ENCODE measurements at regions not wholly inside any gene's neighbourhood (a gene's known extent, or its start where the extent isn't known, plus 50 kb on each side); places are given as distances from the start of the nearest gene placed in this dataset.

- no peak overlapping the region for H3K27ac Mint-ChIP-seq
- H3K4me1 Mint-ChIP-seq = no peaks in the 10 kb centered on the region
- no peaks in the 10 kb centered on the region for H3K9me3 Mint-ChIP-seq (ENCODE audit: insufficient read depth)
- no peaks in the 10 kb centered on the region for H3K27me3 Mint-ChIP-seq
- Histone ChIP-seq H3K9ac (ENCODE audit: low read length) (no peak overlapping the region), H4K20me1 (ENCODE audit: control insufficient read depth, insufficient read depth, low read length, poor library complexity, severe bottlenecking) (no peaks in the 10 kb centered on the region), H3K4me2 (replicated peaks; ENCODE audit: low read depth, low read length, poor library complexity, severe bottlenecking) (no peak overlapping the region), H3K36me3 (replicated peaks in 1 of 2; ENCODE audit: control extremely low read depth in 1 of 2, control insufficient read depth in 1 of 2, extremely low read depth in 1 of 2, insufficient read depth in 2 of 2, low read length in 1 of 2) (no peaks in the 10 kb centered on the region), H3K4me3 (ENCODE audit: control extremely low read depth in 1 of 5, extremely low read depth in 1 of 5, insufficient read depth in 1 of 5, low read depth in 2 of 5, low read length in 4 of 5) (no peak overlapping the region), H3K79me2 (ENCODE audit: control insufficient read depth, insufficient read depth, low read length) (no peaks in the 10 kb centered on the region), H2AFZ (ENCODE audit: insufficient read depth, low read depth, low read length, poor library complexity, severe bottlenecking) (no peak overlapping the region), H3K4me1 (ENCODE audit: control insufficient read depth in 2 of 2, insufficient read depth in 2 of 2, low read length in 2 of 2) (no peaks in the 10 kb centered on the region), H3K27ac (ENCODE audit: low read length in 2 of 2) (no peak overlapping the region), H3K9me3 (ENCODE audit: control extremely low read depth in 1 of 3, control insufficient read depth in 2 of 3, insufficient read depth in 1 of 3, low read length in 2 of 3) (peaks cover 0 to 12% (median 2%) of the 10 kb centered on the region in 3 donors), H3K27me3 (replicated peaks in 1 of 4; ENCODE audit: control extremely low read depth in 1 of 4, control insufficient read depth in 3 of 4, insufficient read depth in 4 of 4, low read length in 3 of 4) (no peaks in the 10 kb centered on the region)
- ChIA-PET CTCF (no interaction called here), POLR2A (no interaction called here)
- ATAC-seq (ENCODE audit: low read depth) (no peak), DNase-seq (no peak)
- WGBS (ENCODE audit: insufficient coverage) = no CpG with 5 or more reads among the region's 2 CpGs
- H3K4me3 Mint-ChIP-seq = no peak overlapping the region
- no peak for TF ChIP-seq EZH2 (IDR thresholded peaks at IDR 0.05; ENCODE audit: borderline replicate concordance, insufficient read depth, low read depth, low read length, poor library complexity, severe bottlenecking)
- TF ChIP-seq, protein P1, sequence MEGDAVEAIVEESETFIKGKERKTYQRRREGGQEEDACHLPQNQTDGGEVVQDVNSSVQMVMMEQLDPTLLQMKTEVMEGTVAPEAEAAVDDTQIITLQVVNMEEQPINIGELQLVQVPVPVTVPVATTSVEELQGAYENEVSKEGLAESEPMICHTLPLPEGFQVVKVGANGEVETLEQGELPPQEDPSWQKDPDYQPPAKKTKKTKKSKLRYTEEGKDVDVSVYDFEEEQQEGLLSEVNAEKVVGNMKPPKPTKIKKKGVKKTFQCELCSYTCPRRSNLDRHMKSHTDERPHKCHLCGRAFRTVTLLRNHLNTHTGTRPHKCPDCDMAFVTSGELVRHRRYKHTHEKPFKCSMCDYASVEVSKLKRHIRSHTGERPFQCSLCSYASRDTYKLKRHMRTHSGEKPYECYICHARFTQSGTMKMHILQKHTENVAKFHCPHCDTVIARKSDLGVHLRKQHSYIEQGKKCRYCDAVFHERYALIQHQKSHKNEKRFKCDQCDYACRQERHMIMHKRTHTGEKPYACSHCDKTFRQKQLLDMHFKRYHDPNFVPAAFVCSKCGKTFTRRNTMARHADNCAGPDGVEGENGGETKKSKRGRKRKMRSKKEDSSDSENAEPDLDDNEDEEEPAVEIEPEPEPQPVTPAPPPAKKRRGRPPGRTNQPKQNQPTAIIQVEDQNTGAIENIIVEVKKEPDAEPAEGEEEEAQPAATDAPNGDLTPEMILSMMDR (IDR thresholded peaks at IDR 0.05) = no peak
- intact Hi-C loops (cut with micrococcal nuclease) = no loop called here
Measured at GRCh38 chr4:159673221-159673620, 570.3 kb downstream of the RAPGEF2 start.

DNA sequence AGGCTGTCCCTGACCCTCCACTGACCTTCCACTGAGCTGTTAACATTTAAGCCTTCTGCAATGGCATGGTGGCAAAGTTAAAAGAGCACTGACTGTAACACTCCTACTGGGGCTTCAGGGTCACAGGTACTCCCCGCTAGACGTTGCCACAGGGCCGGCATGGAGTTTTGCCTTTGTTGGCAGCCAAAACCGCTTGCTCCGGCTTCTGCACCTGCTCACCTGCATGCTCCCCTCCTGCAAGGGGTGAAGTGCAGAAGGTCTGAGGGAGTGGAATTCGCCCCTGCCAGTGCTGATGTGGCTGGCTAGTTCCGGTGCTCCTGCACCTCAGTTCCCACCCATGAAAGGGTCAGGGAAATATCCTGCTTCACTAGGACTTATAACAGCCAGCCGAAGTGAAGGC lies 571.4 kb downstream of the RAPGEF2 start:
- peaks cover 0 to 6% (median 2%) of the 10 kb centered on the region in 3 donors for H3K9me3 ChIP-seq (ENCODE audit: control extremely low read depth in 1 of 3, control insufficient read depth in 2 of 3, insufficient read depth in 1 of 3, low read length in 2 of 3)
- 91% methylated on average over 7 of the region's 8 CpGs for WGBS (ENCODE audit: insufficient coverage)
- POLR2A ChIA-PET = no interaction called here

More for the DNA sequence above, 571.4 kb downstream of the RAPGEF2 start:
- H3K4me1 ChIP-seq (ENCODE audit: control insufficient read depth in 2 of 2, insufficient read depth in 2 of 2, low read length in 2 of 2) = no peaks in the 10 kb centered on the region
- Mint-ChIP-seq H3K9me3 (ENCODE audit: insufficient read depth) (no peaks in the 10 kb centered on the region), H3K4me1 (no peaks in the 10 kb centered on the region), H3K27ac (no peak overlapping the region), H3K4me3 (no peak overlapping the region), H3K27me3 (no peaks in the 10 kb centered on the region)
- H4K20me1 ChIP-seq (ENCODE audit: control insufficient read depth, insufficient read depth, low read length, poor library complexity, severe bottlenecking) = no peaks in the 10 kb centered on the region
- intact Hi-C loops (cut with micrococcal nuclease) = no loop called here
- no peak overlapping the region for H2AFZ ChIP-seq (ENCODE audit: insufficient read depth, low read depth, low read length, poor library complexity, severe bottlenecking)
- no peaks in the 10 kb centered on the region for H3K79me2 ChIP-seq (ENCODE audit: control insufficient read depth, insufficient read depth, low read length)
- no peak overlapping the region for H3K9ac ChIP-seq (ENCODE audit: low read length)
- CTCF ChIA-PET = no interaction called here
- no peaks in the 10 kb centered on the region for H3K36me3 ChIP-seq (replicated peaks in 1 of 2; ENCODE audit: control extremely low read depth in 1 of 2, control insufficient read depth in 1 of 2, extremely low read depth in 1 of 2, insufficient read depth in 2 of 2, low read length in 1 of 2)
- DNase-seq = no peak
- H3K27ac ChIP-seq (ENCODE audit: low read length in 2 of 2) = no peak overlapping the region
- H3K27me3 ChIP-seq (replicated peaks in 1 of 4; ENCODE audit: control extremely low read depth in 1 of 4, control insufficient read depth in 3 of 4, insufficient read depth in 4 of 4, low read length in 3 of 4) = no peaks in the 10 kb centered on the region
- no peak overlapping the region for H3K4me3 ChIP-seq (ENCODE audit: control extremely low read depth in 1 of 5, extremely low read depth in 1 of 5, insufficient read depth in 1 of 5, low read depth in 2 of 5, low read length in 4 of 5)
- ATAC-seq (ENCODE audit: low read depth) = no peak
- H3K4me2 ChIP-seq (replicated peaks; ENCODE audit: low read depth, low read length, poor library complexity, severe bottlenecking) = no peak overlapping the region
- TF ChIP-seq, protein P1 (IDR thresholded peaks at IDR 0.05) = no peak
- TF ChIP-seq EZH2 (IDR thresholded peaks at IDR 0.05; ENCODE audit: borderline replicate concordance, insufficient read depth, low read depth, low read length, poor library complexity, severe bottlenecking) = no peak

All from B cell (primary cell).